Activated naive CD4-positive, alpha-beta T cell treated with anti-CD3 and anti-CD28 coated beads, Interleukin-2, amount 10 ng/mL, durations not matched to agents 7 days and 5 days (primary cell): ENCODE measurements at regions not wholly inside any gene's neighbourhood (a gene's known extent, or its start where the extent isn't known, plus 50 kb on each side); places are given as distances from the start of the nearest gene placed in this dataset.

Experiments used
- CTCF ChIA-PET: fragments of 350-600 bp; sonication (Branson Sonifier 250); formaldehyde crosslinking; loops from one replicate; lab custom pipeline; 2021; ENCODE audit warnings: antibody characterized with exemption; lab: Charles Lee
- DNase-seq: peaks from one replicate; pipeline ENCODE4 v3.0.0-alpha.2; 2020
- H3K27ac Mint-ChIP-seq: one replicate; pipeline ENCODE4 v1.8.0; 2021; ENCODE audit warnings: mild to moderate bottlenecking, moderate library complexity, mixed read lengths
- H3K27me3 Mint-ChIP-seq: one replicate; pipeline ENCODE4 v1.8.0; 2021; ENCODE audit warnings: mild to moderate bottlenecking, mixed read lengths
- H3K36me3 Mint-ChIP-seq: one replicate; pipeline ENCODE4 v1.8.0; 2021; ENCODE audit warnings: mixed read lengths
- H3K4me1 Mint-ChIP-seq: one replicate; pipeline ENCODE4 v1.8.0; 2021; ENCODE audit warnings: mixed read lengths
- H3K4me3 Mint-ChIP-seq: one replicate; pipeline ENCODE4 v1.8.0; 2021; ENCODE audit warnings: mild to moderate bottlenecking, moderate library complexity, mixed read lengths
- H3K9me3 Mint-ChIP-seq: one replicate; pipeline ENCODE4 v1.8.0; 2021; ENCODE audit warnings: mixed read lengths

DNA sequence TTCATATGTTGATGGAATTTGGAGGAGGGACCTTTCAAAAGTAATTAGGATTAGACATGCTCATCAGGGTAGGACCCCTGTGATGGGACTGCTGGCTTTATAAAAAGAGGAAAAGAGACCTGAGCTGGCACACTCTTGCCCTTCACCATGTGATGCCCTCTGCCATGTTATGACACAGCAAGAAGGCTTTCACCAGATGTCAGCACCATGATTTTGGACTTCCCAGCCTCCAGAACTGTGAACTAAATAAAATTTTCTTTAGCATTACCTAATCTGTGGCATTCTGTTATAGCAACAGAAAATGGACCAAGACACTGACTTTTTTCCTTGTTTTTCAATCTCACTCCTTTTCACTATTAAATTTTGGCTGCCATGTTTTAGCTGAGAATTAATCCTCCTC lies 105.0 kb upstream of the TMPO start:
- CTCF ChIA-PET = no interaction called here
- H3K9me3 Mint-ChIP-seq = peaks cover 3% of the 10 kb centered on the region
- DNase-seq = no peak
- H3K27ac Mint-ChIP-seq = no peak overlapping the region
- H3K36me3 Mint-ChIP-seq = no peaks in the 10 kb centered on the region
- peaks cover 10% of the 10 kb centered on the region for H3K4me1 Mint-ChIP-seq
- H3K4me3 Mint-ChIP-seq = no peak overlapping the region
- peaks cover 27% of the 10 kb centered on the region for H3K27me3 Mint-ChIP-seq

DNA sequence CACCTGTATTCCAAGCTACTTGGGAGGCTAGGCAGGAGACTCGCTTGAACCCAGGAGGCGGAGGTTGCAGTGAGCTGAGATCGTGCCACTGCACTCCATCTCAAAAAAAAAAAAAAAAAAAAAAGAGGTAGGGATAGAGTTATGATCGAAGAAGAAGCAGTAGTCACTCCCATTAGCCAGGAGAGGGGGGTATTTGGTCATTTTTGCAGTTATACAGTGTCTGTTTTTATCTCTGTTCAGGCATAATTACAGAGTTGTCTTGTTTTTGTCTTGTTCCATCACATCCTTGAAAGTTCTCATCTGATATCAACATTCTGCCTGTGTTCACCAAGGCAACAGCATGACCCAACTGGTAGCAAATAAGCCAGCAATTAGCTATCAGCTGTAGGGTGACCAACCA lies 98.5 kb upstream of the TMPO start:
- Mint-ChIP-seq H3K4me1 (no peaks in the 10 kb centered on the region), H3K27me3 (peaks cover 24% of the 10 kb centered on the region), H3K9me3 (no peaks in the 10 kb centered on the region), H3K27ac (no peak overlapping the region), H3K4me3 (no peak overlapping the region), H3K36me3 (no peaks in the 10 kb centered on the region)
- CTCF ChIA-PET = interaction anchor here (1.1 kb wide), 1 partner anchor 12 kb away, joined by 3 read pairs; no protein-coding TSS in a partner anchor
- DNase-seq = no peak

DNA sequence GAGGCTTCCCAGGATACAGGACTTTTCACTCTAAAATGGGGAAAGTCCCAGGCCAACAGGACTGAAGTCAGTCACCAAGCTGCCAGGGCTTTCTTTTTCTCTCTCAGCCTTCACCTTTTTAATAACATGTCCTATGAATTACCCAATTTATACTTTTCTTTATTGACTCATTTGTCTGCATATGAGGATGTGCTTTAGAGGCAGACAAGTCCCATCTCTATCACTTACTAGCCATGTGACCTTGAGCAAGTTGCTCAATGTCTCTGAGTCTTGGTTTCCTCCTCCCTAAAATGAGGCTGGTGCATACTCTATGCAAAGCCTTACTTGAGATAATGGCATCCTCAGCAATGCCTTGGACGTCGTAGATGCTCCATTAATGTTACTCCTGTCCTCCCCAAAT lies 98.1 kb upstream of the TMPO start:
- H3K9me3 Mint-ChIP-seq = no peaks in the 10 kb centered on the region
- CTCF ChIA-PET = interaction anchor here (0.7 to 1.1 kb wide), 2 partner anchors 11 to 16 kb away, joined by 3 read pairs; no protein-coding TSS in a partner anchor

DNA sequence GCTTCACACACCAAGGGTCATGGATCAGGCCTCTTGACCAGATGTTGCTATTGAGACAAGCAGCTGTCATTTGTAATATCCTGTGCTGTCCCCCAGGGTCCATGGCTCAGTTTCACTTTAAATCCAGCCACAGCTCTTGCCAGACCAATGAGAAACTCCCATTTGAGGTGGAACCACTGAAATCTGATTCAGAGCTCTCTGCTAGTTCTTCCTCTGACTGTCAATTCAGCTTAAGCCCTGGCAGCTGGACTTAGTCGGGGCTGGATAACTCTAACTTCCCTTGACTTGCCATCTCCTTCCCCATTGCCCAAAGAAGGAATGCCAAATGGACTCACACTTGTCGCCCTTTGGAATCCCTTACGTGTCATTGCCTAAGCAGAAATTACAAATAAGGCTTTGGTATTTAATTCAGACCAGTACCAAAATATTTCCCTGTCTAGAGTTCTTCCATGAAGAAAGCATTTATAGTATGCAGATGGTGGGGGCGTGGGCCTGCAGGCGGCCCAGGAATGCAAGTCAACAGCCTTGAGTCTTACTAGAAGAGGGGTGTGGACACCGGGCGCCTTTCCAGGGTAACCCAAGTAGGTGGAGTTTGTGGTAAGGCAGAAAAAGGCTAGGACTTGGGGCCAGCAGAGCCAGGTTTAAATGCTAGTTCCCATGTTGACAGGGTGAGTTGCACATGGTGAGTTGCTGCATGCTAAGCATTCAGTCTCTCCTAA lies 96.9 kb upstream of the TMPO start:
- DNase-seq = no peak
- CTCF ChIA-PET = interaction anchor here (0.6 kb wide), 1 partner anchor 456 kb away, joined by 3 read pairs; no protein-coding TSS in a partner anchor

More for the DNA sequence above, 98.1 kb upstream of the TMPO start:
- Mint-ChIP-seq H3K4me1 (no peaks in the 10 kb centered on the region), H3K27ac (no peak overlapping the region), H3K36me3 (no peaks in the 10 kb centered on the region), H3K27me3 (peaks cover 24% of the 10 kb centered on the region), H3K4me3 (no peak overlapping the region)
- no peak for DNase-seq

DNA sequence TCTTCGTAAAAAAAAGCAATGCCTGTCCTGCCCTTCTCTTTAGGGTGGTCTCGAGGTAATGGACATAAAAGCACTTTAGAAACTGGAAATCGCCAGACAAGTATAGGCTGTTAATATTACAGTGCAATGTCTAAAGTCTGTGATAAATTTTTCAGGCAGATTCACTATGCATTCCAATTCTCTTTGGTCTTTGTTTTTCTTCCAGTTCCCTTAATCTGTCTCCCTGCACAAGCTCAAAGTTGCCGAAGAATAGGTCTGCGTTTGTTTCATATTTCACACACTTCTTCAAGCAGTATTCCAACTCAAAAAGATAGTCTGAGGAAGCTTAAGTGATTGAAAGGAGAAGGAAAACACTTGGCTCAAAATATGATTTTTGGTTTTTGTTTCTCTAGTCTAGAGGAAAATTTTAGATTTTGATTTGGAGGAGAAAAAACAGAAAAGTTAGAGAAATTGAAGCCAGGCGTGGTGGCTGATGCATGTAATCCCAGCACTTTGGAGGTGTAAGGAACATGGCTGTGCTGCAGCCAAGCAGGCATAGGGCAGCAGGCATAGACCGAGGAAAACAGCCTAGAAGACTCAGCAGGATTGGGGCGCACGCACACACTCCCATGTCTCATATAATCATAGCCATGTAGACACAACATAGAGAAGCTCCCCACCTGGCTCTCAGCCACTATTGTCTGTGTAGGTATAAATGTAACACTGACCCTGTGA lies 96.2 kb upstream of the TMPO start:
- CTCF ChIA-PET = interaction anchor here (0.6 kb wide), 1 partner anchor 456 kb away, joined by 3 read pairs; no protein-coding TSS in a partner anchor
- H3K4me3 Mint-ChIP-seq = no peak overlapping the region
- H3K27me3 Mint-ChIP-seq = peaks cover 15% of the 10 kb centered on the region
- no peak overlapping the region for H3K27ac Mint-ChIP-seq
- no peak for DNase-seq
- no peaks in the 10 kb centered on the region for H3K4me1 Mint-ChIP-seq
- H3K36me3 Mint-ChIP-seq = no peaks in the 10 kb centered on the region
- no peaks in the 10 kb centered on the region for H3K9me3 Mint-ChIP-seq

More for the DNA sequence above, 96.9 kb upstream of the TMPO start:
- Mint-ChIP-seq H3K36me3 (no peaks in the 10 kb centered on the region), H3K27me3 (peaks cover 15% of the 10 kb centered on the region), H3K4me3 (no peak overlapping the region), H3K27ac (no peak overlapping the region), H3K4me1 (no peaks in the 10 kb centered on the region), H3K9me3 (no peaks in the 10 kb centered on the region)

DNA sequence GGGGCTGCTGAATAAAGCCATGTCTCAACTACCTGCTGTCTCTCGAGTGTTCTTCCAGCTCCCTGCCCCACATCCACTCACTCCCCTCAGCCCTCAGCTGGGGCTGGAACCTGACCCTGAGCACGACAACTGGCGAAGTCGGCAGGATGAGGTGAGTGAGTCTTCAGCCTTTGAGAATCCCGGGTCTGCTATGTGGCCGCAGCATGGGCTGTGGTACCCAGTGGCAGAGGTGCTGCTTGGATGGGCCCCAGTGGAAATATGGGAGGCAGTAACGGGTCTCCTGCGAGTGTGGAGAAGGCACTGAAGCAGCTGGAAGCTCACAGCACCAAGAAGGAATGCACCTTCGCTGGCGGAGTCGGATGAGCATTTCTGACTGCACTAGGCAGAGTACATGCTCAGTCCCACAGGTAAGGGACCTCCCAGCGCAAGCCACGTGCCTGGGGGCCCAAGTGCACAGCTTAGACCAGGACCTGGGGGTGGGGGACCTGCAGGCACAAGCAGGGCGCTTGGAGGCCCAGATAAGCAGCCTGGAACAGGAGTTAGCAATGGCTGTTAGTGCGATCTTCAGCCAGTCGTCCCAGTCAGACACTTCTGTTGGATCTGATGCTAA lies 95.5 kb upstream of the TMPO start:
- no peak overlapping the region for H3K4me3 Mint-ChIP-seq
- peaks cover 14% of the 10 kb centered on the region for H3K27me3 Mint-ChIP-seq
- no peaks in the 10 kb centered on the region for H3K9me3 Mint-ChIP-seq
- H3K27ac Mint-ChIP-seq = no peak overlapping the region
- CTCF ChIA-PET = no interaction called here
- DNase-seq = no peak
- H3K4me1 Mint-ChIP-seq = peaks cover 3% of the 10 kb centered on the region
- H3K36me3 Mint-ChIP-seq = no peaks in the 10 kb centered on the region

DNA sequence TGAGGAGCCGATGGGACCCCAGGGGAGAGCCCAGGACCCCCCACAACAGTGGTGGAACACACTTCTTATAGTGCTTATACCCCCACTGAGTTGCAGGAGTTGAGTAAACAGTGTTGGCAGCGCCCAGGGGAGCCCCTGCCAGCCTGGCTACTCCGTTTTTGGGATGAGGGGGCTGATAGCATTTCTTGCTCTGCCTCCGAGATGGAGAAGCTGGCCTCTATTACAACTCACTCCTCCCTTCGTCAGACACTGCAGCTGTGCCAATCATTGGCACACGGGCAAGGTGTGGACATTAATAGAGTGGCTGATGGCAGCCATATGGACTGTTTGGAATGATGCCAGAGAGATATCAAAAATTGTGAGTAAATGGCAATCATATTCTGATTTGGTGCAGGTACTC lies 94.9 kb upstream of the TMPO start:
- Mint-ChIP-seq H3K4me1 (peaks cover 5% of the 10 kb centered on the region), H3K4me3 (no peak overlapping the region), H3K27ac (no peak overlapping the region), H3K9me3 (no peaks in the 10 kb centered on the region), H3K27me3 (peaks cover 14% of the 10 kb centered on the region), H3K36me3 (no peaks in the 10 kb centered on the region)
- no peak for DNase-seq
- CTCF ChIA-PET = no interaction called here

DNA sequence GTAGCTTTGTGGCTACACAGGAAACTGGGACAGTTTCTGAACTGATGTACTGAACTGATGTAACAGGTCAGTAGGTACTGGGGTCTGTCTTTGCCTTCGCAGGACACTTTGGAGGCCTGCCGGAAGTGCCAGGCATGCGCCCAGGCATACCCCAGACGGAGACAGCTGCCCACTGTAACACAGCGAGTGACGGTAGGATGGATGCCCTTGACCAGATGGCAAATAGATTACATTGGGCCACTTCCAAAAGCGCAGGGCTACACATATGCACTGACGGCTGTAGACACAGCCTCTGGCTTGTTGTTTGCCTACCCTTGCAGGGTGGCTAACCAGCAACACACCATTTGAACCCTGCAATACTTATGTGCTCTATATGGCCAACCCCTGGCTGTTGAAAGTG lies 94.1 kb upstream of the TMPO start:
- Mint-ChIP-seq H3K4me1 (peaks cover 5% of the 10 kb centered on the region), H3K36me3 (no peaks in the 10 kb centered on the region), H3K4me3 (no peak overlapping the region), H3K27ac (no peak overlapping the region), H3K9me3 (no peaks in the 10 kb centered on the region), H3K27me3 (peaks cover 14% of the 10 kb centered on the region)
- DNase-seq = no peak
- CTCF ChIA-PET = no interaction called here

DNA sequence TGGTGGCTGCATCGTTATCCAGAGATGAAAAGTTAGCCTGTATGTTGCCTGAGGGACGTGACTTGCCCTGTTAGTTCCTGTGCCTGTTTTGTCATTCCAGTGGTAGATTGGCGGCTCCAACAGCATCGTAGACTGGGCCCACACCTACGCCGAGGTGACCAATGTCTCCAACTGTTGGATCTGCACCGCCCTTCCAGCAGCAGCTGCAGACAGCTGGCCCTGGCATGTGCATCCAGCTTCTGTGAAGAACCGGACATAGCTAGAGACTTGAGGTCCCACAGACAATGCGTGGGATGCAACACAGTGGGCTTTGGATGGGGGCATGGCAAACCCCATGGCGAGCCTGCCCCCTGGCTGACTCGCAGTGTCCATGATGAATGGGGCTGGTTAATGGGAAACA lies 93.0 kb upstream of the TMPO start:
- no peaks in the 10 kb centered on the region for H3K36me3 Mint-ChIP-seq
- CTCF ChIA-PET = interaction anchor here (0.6 kb wide), 1 partner anchor 33 kb away, joined by 3 read pairs; no protein-coding TSS in a partner anchor
- no peak for DNase-seq
- peaks cover 5% of the 10 kb centered on the region for H3K4me1 Mint-ChIP-seq
- H3K27ac Mint-ChIP-seq = no peak overlapping the region
- H3K9me3 Mint-ChIP-seq = no peaks in the 10 kb centered on the region
- H3K4me3 Mint-ChIP-seq = no peak overlapping the region
- H3K27me3 Mint-ChIP-seq = peaks cover 14% of the 10 kb centered on the region

DNA sequence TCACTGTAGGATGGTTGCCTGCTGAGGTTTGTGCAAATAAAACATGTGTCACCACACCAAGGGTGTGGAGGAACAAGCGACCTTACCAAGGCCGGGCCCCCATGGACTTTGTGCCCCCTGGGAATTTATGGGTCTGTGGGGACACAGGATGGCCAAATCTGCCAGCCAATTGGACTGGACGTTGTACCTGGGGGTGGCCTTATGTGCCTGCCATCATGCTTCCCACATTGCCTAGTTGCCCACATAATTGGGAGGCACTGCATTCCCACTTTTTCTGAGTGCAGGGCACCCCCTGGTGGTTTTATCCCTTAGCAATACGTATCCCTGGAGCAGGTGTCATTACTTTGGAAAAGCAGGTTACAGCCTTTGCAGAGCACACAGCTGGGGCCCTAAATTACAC lies 92.6 kb upstream of the TMPO start:
- DNase-seq = no peak
- Mint-ChIP-seq H3K27me3 (peaks cover 14% of the 10 kb centered on the region), H3K4me3 (no peak overlapping the region), H3K27ac (no peak overlapping the region), H3K36me3 (no peaks in the 10 kb centered on the region), H3K4me1 (peaks cover 5% of the 10 kb centered on the region), H3K9me3 (no peaks in the 10 kb centered on the region)
- CTCF ChIA-PET = interaction anchor here (0.6 to 1.6 kb wide), 2 partner anchors 17 to 34 kb away, joined by 3 to 4 read pairs; no protein-coding TSS in a partner anchor

DNA sequence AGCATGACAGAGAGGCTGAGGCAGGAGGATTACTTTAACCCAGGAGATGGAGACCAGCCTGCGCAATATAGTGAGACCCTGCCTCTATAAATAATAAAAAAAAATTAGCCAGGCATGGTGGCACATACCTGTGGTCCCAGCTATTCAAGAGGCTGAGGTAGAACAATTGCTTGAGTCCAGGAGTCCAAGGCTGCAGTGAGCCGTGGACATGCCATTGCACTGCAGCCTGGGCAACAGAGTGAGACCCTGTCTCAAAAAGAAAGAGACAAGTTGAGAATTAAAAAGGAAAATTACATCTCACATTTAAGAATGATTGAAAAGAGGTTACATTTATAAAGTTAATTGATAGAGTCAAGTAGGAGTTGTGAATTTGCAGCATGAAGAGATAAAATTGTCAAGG lies 91.4 kb upstream of the TMPO start:
- Mint-ChIP-seq H3K9me3 (no peaks in the 10 kb centered on the region), H3K36me3 (no peaks in the 10 kb centered on the region), H3K27me3 (peaks cover 7% of the 10 kb centered on the region), H3K27ac (no peak overlapping the region), H3K4me3 (no peak overlapping the region), H3K4me1 (peaks cover 5% of the 10 kb centered on the region)
- no peak for DNase-seq
- CTCF ChIA-PET = interaction anchor here (1.1 to 1.6 kb wide), 3 partner anchors 16 to 24 kb away, joined by 3 to 4 read pairs (median 4); no protein-coding TSS in a partner anchor

DNA sequence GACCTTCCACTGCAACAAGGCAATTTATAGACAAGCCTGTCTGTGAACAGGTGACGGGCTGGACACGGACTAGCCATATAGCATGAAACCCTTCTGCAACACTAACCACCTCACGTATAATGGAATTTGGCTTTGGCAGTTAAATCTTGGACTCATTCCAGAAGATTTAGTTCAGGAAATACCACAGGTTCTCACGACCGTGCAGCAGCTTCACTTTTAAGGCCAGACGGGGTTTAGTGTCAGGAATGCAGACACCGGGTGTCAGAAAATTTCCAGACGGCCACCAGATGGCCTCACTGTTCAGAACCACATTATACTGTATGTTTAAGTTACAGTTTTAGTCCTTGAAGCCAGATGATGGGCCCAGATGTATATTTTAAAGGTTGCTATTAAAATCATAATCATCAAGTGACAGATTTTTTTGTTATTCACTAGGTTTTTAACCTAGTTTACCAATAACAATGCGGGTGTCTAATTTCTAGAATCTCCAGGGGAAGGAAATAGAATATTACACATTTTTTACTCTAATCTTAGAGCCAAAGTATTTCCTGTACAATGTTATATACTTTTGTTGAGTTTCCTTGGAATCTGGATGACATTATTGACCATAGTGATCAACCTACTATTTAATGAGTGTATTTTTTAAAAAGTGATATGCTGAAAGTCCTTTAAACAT lies 90.5 kb upstream of the TMPO start:
- Mint-ChIP-seq H3K4me1 (peaks cover 5% of the 10 kb centered on the region), H3K9me3 (no peaks in the 10 kb centered on the region), H3K36me3 (no peaks in the 10 kb centered on the region), H3K27ac (no peak overlapping the region), H3K27me3 (peaks cover 5% of the 10 kb centered on the region), H3K4me3 (no peak overlapping the region)
- DNase-seq = peak; percentile 72
- CTCF ChIA-PET = interaction anchor here (0.8 to 2.0 kb wide), 4 partner anchors 23 to 574 kb away, joined by 3 to 6 read pairs (median 4); no protein-coding TSS in a partner anchor

DNA sequence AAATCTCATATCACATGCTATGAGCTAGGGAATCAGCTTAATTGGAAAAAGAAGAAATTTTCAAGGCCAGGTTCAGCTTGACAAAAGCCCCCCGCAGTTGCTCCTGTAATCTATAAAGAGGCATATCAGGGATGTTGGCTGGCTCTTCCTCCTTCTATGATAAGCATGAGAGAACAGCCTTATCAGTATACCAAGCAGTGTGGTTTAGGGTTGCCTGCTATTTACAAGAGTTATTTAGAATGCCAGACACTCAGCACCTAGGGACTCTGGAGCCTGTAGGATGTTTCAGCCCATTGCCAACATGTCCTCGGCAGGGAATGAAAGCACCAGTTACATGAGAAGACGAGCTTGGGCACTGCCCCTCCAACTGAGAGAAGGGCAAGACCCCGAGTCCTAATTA lies 89.5 kb upstream of the TMPO start:
- Mint-ChIP-seq H3K27me3 (peaks cover 3% of the 10 kb centered on the region), H3K9me3 (no peaks in the 10 kb centered on the region), H3K4me1 (peaks cover 5% of the 10 kb centered on the region), H3K4me3 (no peak overlapping the region), H3K27ac (no peak overlapping the region), H3K36me3 (no peaks in the 10 kb centered on the region)
- CTCF ChIA-PET = interaction anchor here (1.2 to 2.0 kb wide), 2 partner anchors 65 to 105 kb away, joined by 3 to 6 read pairs; no protein-coding TSS in a partner anchor
- DNase-seq = no peak

DNA sequence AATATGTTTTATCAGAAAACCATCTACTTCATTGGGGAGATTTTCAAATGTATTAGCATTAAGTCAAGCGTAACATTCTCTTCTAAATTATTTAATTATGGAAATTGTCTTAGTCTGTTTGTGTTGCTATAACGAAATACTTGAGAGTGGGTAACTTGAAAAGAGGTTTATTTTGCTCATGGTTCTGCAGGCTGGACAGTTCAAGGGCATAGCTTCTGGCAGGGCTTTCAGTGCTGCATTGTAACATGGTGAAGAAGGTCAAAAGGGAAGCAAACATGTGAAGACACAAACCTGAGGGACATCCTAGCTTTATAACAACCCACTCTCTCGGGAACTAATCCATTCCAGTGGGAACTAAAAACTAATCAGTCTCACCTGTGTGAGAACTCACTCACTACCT lies 84.3 kb upstream of the TMPO start:
- Mint-ChIP-seq H3K27me3 (peaks cover 16% of the 10 kb centered on the region), H3K4me3 (no peak overlapping the region), H3K27ac (no peak overlapping the region), H3K36me3 (no peaks in the 10 kb centered on the region), H3K4me1 (no peaks in the 10 kb centered on the region), H3K9me3 (no peaks in the 10 kb centered on the region)
- CTCF ChIA-PET = no interaction called here
- no peak for DNase-seq
